ENCODE measurements at regions not wholly inside any gene's neighbourhood (a gene's known extent, or its start where the extent isn't known, plus 50 kb on each side); places are given as distances from the start of the nearest gene placed in this dataset.

DNA sequence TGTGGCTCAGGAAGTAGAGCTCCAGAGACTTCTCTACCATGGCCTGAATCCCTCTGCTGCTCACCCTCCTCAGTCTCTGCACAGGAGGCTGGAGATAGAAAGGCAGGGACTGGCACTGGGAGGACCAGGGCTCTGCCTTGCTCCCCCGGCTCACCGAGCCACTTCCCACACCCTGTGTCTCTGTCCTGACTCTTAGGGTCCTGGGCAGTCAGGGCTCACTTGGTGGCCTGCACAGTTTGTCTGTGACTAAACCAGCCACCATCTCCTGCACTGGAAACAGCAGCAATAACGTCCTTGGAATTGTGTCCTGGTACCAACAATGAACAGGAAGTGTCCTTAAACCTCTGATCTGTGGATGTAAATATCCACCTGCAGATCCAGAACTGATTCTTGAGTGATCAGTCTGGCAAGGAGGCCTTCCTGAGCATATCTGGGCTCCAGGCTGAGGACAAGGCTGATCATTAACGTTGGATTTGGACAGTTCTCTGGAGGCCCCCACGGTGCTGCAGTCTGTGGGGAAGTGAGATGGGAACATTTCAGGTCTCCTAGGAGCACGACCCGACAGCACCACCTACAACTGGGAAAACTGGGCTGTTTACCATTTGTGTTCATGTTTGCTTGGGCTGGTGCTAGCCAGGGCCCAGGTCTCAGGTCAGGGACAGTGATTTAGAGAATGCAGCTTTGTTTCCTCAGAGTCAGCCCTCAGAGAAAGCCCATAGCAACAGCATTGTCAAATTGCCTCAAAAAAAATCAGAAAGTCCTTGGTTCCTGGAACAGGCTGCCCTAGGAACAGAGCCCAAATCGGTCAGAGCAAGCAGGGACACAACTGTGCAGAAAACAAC is 82.5 kb downstream of the ZNF280B start:
- TF ChIP-seq CTCF (conservative IDR thresholded peaks at IDR 0.05; ENCODE audit: low read depth, low read length) (no peak), RFX5 (IDR thresholded peaks at IDR 0.05; ENCODE audit: low read depth, low read length) (no peak), SMC3 (IDR thresholded peaks at IDR 0.05; ENCODE audit: low read depth, low read length) (no peak), USF2 (IDR thresholded peaks at IDR 0.05; ENCODE audit: low read depth, low read length) (no peak), POLR2A (IDR thresholded peaks at IDR 0.05; ENCODE audit: low read depth, low read length) (no peak), MAZ (IDR thresholded peaks at IDR 0.05; ENCODE audit: borderline replicate concordance, low read depth, low read length) (no peak)

Measured in IMR-90 (cell line).